SU-DHL-6 (cell line): ENCODE measurements at regions not wholly inside any gene's neighbourhood (a gene's known extent, or its start where the extent isn't known, plus 50 kb on each side); places are given as distances from the start of the nearest gene placed in this dataset.

Experiments
- H2AFZ ChIP-seq: fragments of 200-600 bp; sonication (generic); 2 replicates; pipeline ENCODE4 v1.6.1; 2014; ENCODE audit warnings: low read depth, mild to moderate bottlenecking, moderate library complexity, mixed read lengths, antibody characterized with exemption, low read length; ENCODE audit not compliant: severe bottlenecking
- H3F3A ChIP-seq: fragments of 200-600 bp; shearing (Covaris generic); 2 replicates; pipeline ENCODE4 v1.6.0; 2016; ENCODE audit warnings: antibody characterized with exemption, mild to moderate bottlenecking; ENCODE audit not compliant: insufficient read depth
- H3K27ac ChIP-seq: fragments of 200-600 bp; sonication (generic); 2 replicates; pipeline ENCODE4 v1.5.1; 2016; ENCODE audit warnings: low read depth, mild to moderate bottlenecking, low read length, moderate library complexity, mixed read lengths
- H3K27me3 ChIP-seq: fragments of 200-600 bp; sonication (generic), shearing (Covaris generic); 2 replicates; pipeline ENCODE4 v1.6.0; 2014; ENCODE audit warnings: mild to moderate bottlenecking, low read length
- H3K36me3 ChIP-seq: fragments of 200-600 bp; sonication (generic); 2 replicates; pipeline ENCODE4 v1.6.1; 2014; ENCODE audit warnings: mild to moderate bottlenecking, low read length, mixed read lengths
- H3K4me2 ChIP-seq: fragments of 300-600, 200-600 bp; shearing (Covaris generic), sonication (generic); 2 replicates; pipeline ENCODE4 v1.6.0; 2014; ENCODE audit warnings: low read length, low read depth, mild to moderate bottlenecking; ENCODE audit not compliant: poor library complexity, severe bottlenecking
- H3K4me3 ChIP-seq: fragments of 200-600 bp; sonication (generic); 2 replicates; pipeline ENCODE4 v1.5.1; 2014; ENCODE audit warnings: antibody characterized with exemption, low read length, mild to moderate bottlenecking, mixed read lengths; ENCODE audit not compliant: insufficient read depth, poor library complexity, severe bottlenecking
- H3K79me2 ChIP-seq: fragments of 200-600 bp; sonication (generic); 2 replicates; pipeline ENCODE4 v1.6.1; 2014; ENCODE audit warnings: mild to moderate bottlenecking, low read length, moderate library complexity; ENCODE audit not compliant: insufficient read depth
- H3K9ac ChIP-seq: fragments of 200-600 bp; sonication (generic); 2 replicates; pipeline ENCODE4 v1.7.0; 2014; ENCODE audit warnings: mild to moderate bottlenecking, low read length
- H3K9me2 ChIP-seq: fragments of 200-600 bp; sonication (generic); replicated peaks from 2 replicates; pipeline ENCODE4 v1.6.1; 2014; ENCODE audit warnings: low read length; ENCODE audit not compliant: insufficient read depth
- H3K9me3 ChIP-seq: fragments of 200-600 bp; sonication (generic); 2 replicates; pipeline ENCODE4 v1.6.1; 2014; ENCODE audit warnings: low read length, mixed read lengths; ENCODE audit not compliant: insufficient read depth
- H4K20me1 ChIP-seq: fragments of 200-600 bp; sonication (generic); 2 replicates; pipeline ENCODE4 v1.6.1; 2014; ENCODE audit warnings: low read depth, mild to moderate bottlenecking, antibody characterized with exemption, low read length, moderate library complexity, mixed read lengths
- CTCF ChIP-seq: fragments of 200-600 bp; sonication (generic); IDR thresholded peaks from one replicate; pipeline ENCODE4 v1.5.1; 2017; ENCODE audit warnings: antibody characterized with exemption, mild to moderate bottlenecking, low read length, moderate library complexity; ENCODE audit not compliant: insufficient read depth, poor library complexity, severe bottlenecking
- EZH2phosphoT487 ChIP-seq: fragments of 200-600 bp; sonication (generic), shearing (Covaris generic); conservative IDR thresholded peaks from 2 replicates; pipeline ENCODE4 v1.6.1; 2018; ENCODE audit warnings: mild to moderate bottlenecking, antibody characterized with exemption, low read length, moderate library complexity, mixed read lengths

GRCh38 chr1:88541596-88541995 lies 142.5 kb upstream of the PKN2 start:
- Histone ChIP-seq H4K20me1 (no peaks in the 10 kb centered on the region), H3K79me2 (no peaks in the 10 kb centered on the region), H3K9ac (no peak overlapping the region), H3K4me2 (no peak overlapping the region), H3K36me3 (no peaks in the 10 kb centered on the region), H3K9me3 (no peaks in the 10 kb centered on the region), H2AFZ (no peak overlapping the region), H3K4me3 (no peak overlapping the region), H3K9me2 (no peaks in the 10 kb centered on the region), H3K27ac (no peak overlapping the region), H3F3A (no peaks in the 10 kb centered on the region), H3K27me3 (no peaks in the 10 kb centered on the region)
- TF ChIP-seq EZH2phosphoT487 (no peak), CTCF (no peak)

GRCh38 chr1:88544195-88544594 lies 139.9 kb upstream of the PKN2 start:
- Histone ChIP-seq H4K20me1 (no peaks in the 10 kb centered on the region), H3K36me3 (no peaks in the 10 kb centered on the region), H2AFZ (no peak overlapping the region), H3K27ac (no peak overlapping the region), H3K4me3 (no peak overlapping the region), H3K79me2 (no peaks in the 10 kb centered on the region), H3K9ac (no peak overlapping the region), H3K9me3 (no peaks in the 10 kb centered on the region), H3K4me2 (no peak overlapping the region), H3F3A (no peaks in the 10 kb centered on the region), H3K9me2 (no peaks in the 10 kb centered on the region), H3K27me3 (no peaks in the 10 kb centered on the region)
- TF ChIP-seq CTCF (no peak), EZH2phosphoT487 (no peak)

GRCh38 chr1:88549536-88549935 lies 134.5 kb upstream of the PKN2 start:
- Histone ChIP-seq H3K9ac (no peak overlapping the region), H3K9me2 (no peaks in the 10 kb centered on the region), H2AFZ (no peak overlapping the region), H3K36me3 (no peaks in the 10 kb centered on the region), H3K9me3 (no peaks in the 10 kb centered on the region), H3K27me3 (no peaks in the 10 kb centered on the region), H4K20me1 (no peaks in the 10 kb centered on the region), H3K79me2 (no peaks in the 10 kb centered on the region), H3K4me2 (no peak overlapping the region), H3K4me3 (no peak overlapping the region), H3K27ac (no peak overlapping the region), H3F3A (no peaks in the 10 kb centered on the region)
- no peak for TF ChIP-seq EZH2phosphoT487
- TF ChIP-seq CTCF, result no peak

GRCh38 chr1:88552226-88552625 lies 131.8 kb upstream of the PKN2 start:
- Histone ChIP-seq H3F3A (no peaks in the 10 kb centered on the region), H3K27me3 (no peaks in the 10 kb centered on the region), H3K27ac (no peak overlapping the region), H3K9ac (no peak overlapping the region), H4K20me1 (no peaks in the 10 kb centered on the region), H3K4me3 (no peak overlapping the region), H3K36me3 (no peaks in the 10 kb centered on the region), H2AFZ (no peak overlapping the region), H3K79me2 (no peaks in the 10 kb centered on the region), H3K9me3 (no peaks in the 10 kb centered on the region), H3K4me2 (no peak overlapping the region), H3K9me2 (no peaks in the 10 kb centered on the region)
- TF ChIP-seq EZH2phosphoT487, result no peak
- no peak for TF ChIP-seq CTCF
